ENCODE measurements at regions not wholly inside any gene's neighbourhood (a gene's known extent, or its start where the extent isn't known, plus 50 kb on each side); places are given as distances from the start of the nearest gene placed in this dataset.

- no peak for TF ChIP-seq CREB5 (CRISPR knock-in tag; IDR thresholded peaks at IDR 0.05; ENCODE audit: low read depth)
- TF ChIP-seq ISL1 (CRISPR knock-in tag; IDR thresholded peaks at IDR 0.05): no peak
- no peak for TF ChIP-seq CSDC2 (CRISPR knock-in tag; IDR thresholded peaks at IDR 0.05)
- no peak for TF ChIP-seq ZC3H10 (CRISPR knock-in tag; IDR thresholded peaks at IDR 0.05)
- no peak for TF ChIP-seq ZNF70 (CRISPR knock-in tag; IDR thresholded peaks at IDR 0.05)
- no peak for TF ChIP-seq PPARA (CRISPR knock-in tag; IDR thresholded peaks at IDR 0.05; ENCODE audit: borderline replicate concordance)
- TF ChIP-seq SNAI2 (CRISPR knock-in tag; IDR thresholded peaks at IDR 0.05): no peak
- no peak for TF ChIP-seq OSR1 (CRISPR knock-in tag; IDR thresholded peaks at IDR 0.05)
- no peak for TF ChIP-seq ZNF8 (CRISPR knock-in tag; IDR thresholded peaks at IDR 0.05)
- TF ChIP-seq PATZ1 (CRISPR knock-in tag; IDR thresholded peaks at IDR 0.05; ENCODE audit: borderline replicate concordance): no peak
- TF ChIP-seq, protein P1, sequence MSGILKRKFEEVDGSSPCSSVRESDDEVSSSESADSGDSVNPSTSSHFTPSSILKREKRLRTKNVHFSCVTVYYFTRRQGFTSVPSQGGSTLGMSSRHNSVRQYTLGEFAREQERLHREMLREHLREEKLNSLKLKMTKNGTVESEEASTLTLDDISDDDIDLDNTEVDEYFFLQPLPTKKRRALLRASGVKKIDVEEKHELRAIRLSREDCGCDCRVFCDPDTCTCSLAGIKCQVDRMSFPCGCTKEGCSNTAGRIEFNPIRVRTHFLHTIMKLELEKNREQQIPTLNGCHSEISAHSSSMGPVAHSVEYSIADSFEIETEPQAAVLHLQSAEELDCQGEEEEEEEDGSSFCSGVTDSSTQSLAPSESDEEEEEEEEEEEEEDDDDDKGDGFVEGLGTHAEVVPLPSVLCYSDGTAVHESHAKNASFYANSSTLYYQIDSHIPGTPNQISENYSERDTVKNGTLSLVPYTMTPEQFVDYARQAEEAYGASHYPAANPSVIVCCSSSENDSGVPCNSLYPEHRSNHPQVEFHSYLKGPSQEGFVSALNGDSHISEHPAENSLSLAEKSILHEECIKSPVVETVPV (CRISPR knock-in tag; IDR thresholded peaks at IDR 0.05): no peak
- TF ChIP-seq ZFP30 (CRISPR knock-in tag; IDR thresholded peaks at IDR 0.05): no peak
- no peak for TF ChIP-seq RARB (CRISPR knock-in tag; IDR thresholded peaks at IDR 0.05)
- TF ChIP-seq GLIS3 (CRISPR knock-in tag; IDR thresholded peaks at IDR 0.05): no peak
- no peak for TF ChIP-seq ZNF565 (CRISPR knock-in tag; conservative IDR thresholded peaks at IDR 0.05; ENCODE audit: low read depth)
- no peak for TF ChIP-seq TOX (CRISPR knock-in tag; IDR thresholded peaks at IDR 0.05; ENCODE audit: borderline replicate concordance)
- no peak for TF ChIP-seq POU6F1 (CRISPR knock-in tag; IDR thresholded peaks at IDR 0.05; ENCODE audit: borderline replicate concordance, low read depth)
- TF ChIP-seq BACH2 (CRISPR knock-in tag; IDR thresholded peaks at IDR 0.05; ENCODE audit: borderline replicate concordance): no peak
- TF ChIP-seq ARNTL (CRISPR knock-in tag; IDR thresholded peaks at IDR 0.05; ENCODE audit: borderline replicate concordance, low read depth): no peak
- no peak for TF ChIP-seq TCF4 (CRISPR knock-in tag; IDR thresholded peaks at IDR 0.05; ENCODE audit: borderline replicate concordance)
- ATAC-seq: no peak
These were observed 172.2 kb upstream of the ETV3 start for GRCh38 chr1:157310401-157310800.

DNA sequence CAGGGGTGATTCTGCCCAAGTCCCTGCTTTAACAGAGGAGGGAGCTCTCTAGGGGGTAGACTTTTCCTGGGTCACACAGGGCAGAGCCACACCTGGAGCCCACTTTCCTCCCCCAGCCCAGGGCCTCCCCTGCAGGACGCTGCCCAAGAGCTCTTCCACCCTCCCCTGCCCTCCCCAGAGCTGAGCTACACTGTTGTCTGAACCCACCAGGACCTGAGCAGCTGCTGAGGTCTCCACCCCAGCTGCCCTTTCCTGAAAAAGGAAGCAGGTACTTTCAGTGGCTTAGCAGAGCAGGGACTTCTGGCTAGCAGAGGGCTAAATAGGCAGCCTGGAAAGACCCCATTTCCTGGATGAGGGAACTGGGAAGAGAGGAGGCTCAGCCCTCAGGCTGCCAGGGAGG is 169.3 kb upstream of the ETV3 start:
- no peak for ATAC-seq
- TF ChIP-seq ISL1 (CRISPR knock-in tag; IDR thresholded peaks at IDR 0.05) (no peak), ZNF8 (CRISPR knock-in tag; IDR thresholded peaks at IDR 0.05) (no peak), OSR1 (CRISPR knock-in tag; IDR thresholded peaks at IDR 0.05) (no peak), SNAI2 (CRISPR knock-in tag; IDR thresholded peaks at IDR 0.05) (no peak), ZFP3 (CRISPR knock-in tag; IDR thresholded peaks at IDR 0.05) (no peak), TOX (CRISPR knock-in tag; IDR thresholded peaks at IDR 0.05; ENCODE audit: borderline replicate concordance) (no peak), PATZ1 (CRISPR knock-in tag; IDR thresholded peaks at IDR 0.05; ENCODE audit: borderline replicate concordance) (no peak)

DNA sequence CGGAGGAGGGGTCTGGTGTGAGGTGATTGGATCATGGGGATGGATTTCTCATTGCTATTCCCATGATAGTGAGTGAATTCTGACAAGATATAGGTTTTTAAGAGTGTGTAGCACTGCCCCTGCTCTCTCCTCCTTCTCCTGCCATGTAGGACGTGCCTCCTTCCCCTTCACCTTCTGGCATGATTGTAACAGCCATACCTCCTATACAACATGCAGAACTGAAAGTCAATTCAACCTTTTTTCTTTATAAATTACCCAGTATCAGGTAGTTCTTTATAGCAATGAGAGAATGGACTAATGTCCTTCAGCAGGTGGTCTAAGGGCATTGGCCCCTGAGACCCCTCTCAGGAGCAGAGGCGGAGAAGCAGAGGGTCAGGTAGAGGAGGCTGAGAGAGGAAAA is 168.7 kb upstream of the ETV3 start:
- ATAC-seq: no peak
- TF ChIP-seq POU6F1 (CRISPR knock-in tag; IDR thresholded peaks at IDR 0.05; ENCODE audit: borderline replicate concordance, low read depth) (no peak), ZNF565 (CRISPR knock-in tag; conservative IDR thresholded peaks at IDR 0.05; ENCODE audit: low read depth) (no peak), TOX (CRISPR knock-in tag; IDR thresholded peaks at IDR 0.05; ENCODE audit: borderline replicate concordance) (no peak), SNAI2 (CRISPR knock-in tag; IDR thresholded peaks at IDR 0.05) (no peak), TCF4 (CRISPR knock-in tag; IDR thresholded peaks at IDR 0.05; ENCODE audit: borderline replicate concordance) (no peak), ARNTL (CRISPR knock-in tag; IDR thresholded peaks at IDR 0.05; ENCODE audit: borderline replicate concordance, low read depth) (no peak), ZNF8 (CRISPR knock-in tag; IDR thresholded peaks at IDR 0.05) (no peak), ZFP30 (CRISPR knock-in tag; IDR thresholded peaks at IDR 0.05) (no peak), ZNF70 (CRISPR knock-in tag; IDR thresholded peaks at IDR 0.05) (no peak), CSDC2 (CRISPR knock-in tag; IDR thresholded peaks at IDR 0.05) (no peak), ZC3H10 (CRISPR knock-in tag; IDR thresholded peaks at IDR 0.05) (no peak), PATZ1 (CRISPR knock-in tag; IDR thresholded peaks at IDR 0.05; ENCODE audit: borderline replicate concordance) (no peak), ISL1 (CRISPR knock-in tag; IDR thresholded peaks at IDR 0.05) (no peak), GLIS3 (CRISPR knock-in tag; IDR thresholded peaks at IDR 0.05) (no peak), ZFP3 (CRISPR knock-in tag; IDR thresholded peaks at IDR 0.05) (no peak), BACH2 (CRISPR knock-in tag; IDR thresholded peaks at IDR 0.05; ENCODE audit: borderline replicate concordance) (no peak)
- TF ChIP-seq, protein P1 (CRISPR knock-in tag; IDR thresholded peaks at IDR 0.05): no peak

Measured in SK-N-SH treated with all-trans-retinoic acid at 6 μM for 48 hours (cell line).